AG10803 (cell line): ENCODE measurements at regions not wholly inside any gene's neighbourhood (a gene's known extent, or its start where the extent isn't known, plus 50 kb on each side); places are given as distances from the start of the nearest gene placed in this dataset.

Source experiments
- DNase-seq: peaks from one replicate; pipeline ENCODE4 v3.0.0; 2010; ENCODE audit warnings: low read depth
- H3K4me3 ChIP-seq: 2 replicates; pipeline ENCODE4 v1.5.1; 2011; ENCODE audit warnings: mild to moderate bottlenecking, low read length, control low read depth
- TF ChIP-seq, protein P1 (sequence below): conservative IDR thresholded peaks from 2 replicates; pipeline ENCODE4 v1.5.1; 2011; ENCODE audit warnings: mild to moderate bottlenecking, low read length, control low read depth, inconsistent platforms

- DNase-seq = peak; percentile 91
- TF ChIP-seq, protein P1, sequence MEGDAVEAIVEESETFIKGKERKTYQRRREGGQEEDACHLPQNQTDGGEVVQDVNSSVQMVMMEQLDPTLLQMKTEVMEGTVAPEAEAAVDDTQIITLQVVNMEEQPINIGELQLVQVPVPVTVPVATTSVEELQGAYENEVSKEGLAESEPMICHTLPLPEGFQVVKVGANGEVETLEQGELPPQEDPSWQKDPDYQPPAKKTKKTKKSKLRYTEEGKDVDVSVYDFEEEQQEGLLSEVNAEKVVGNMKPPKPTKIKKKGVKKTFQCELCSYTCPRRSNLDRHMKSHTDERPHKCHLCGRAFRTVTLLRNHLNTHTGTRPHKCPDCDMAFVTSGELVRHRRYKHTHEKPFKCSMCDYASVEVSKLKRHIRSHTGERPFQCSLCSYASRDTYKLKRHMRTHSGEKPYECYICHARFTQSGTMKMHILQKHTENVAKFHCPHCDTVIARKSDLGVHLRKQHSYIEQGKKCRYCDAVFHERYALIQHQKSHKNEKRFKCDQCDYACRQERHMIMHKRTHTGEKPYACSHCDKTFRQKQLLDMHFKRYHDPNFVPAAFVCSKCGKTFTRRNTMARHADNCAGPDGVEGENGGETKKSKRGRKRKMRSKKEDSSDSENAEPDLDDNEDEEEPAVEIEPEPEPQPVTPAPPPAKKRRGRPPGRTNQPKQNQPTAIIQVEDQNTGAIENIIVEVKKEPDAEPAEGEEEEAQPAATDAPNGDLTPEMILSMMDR = no peak
Measured at GRCh38 chr18:48488388-48488850, 50.4 kb upstream of the CTIF start.

GRCh38 chr18:48486754-48487153 is 52.1 kb upstream of the CTIF start:
- peak; percentile 77 for DNase-seq
- H3K4me3 ChIP-seq = no peak overlapping the region
- TF ChIP-seq, protein P1 = no peak

More at GRCh38 chr18:48488388-48488850, 50.4 kb upstream of the CTIF start:
- H3K4me3 ChIP-seq = no peak overlapping the region

DNA sequence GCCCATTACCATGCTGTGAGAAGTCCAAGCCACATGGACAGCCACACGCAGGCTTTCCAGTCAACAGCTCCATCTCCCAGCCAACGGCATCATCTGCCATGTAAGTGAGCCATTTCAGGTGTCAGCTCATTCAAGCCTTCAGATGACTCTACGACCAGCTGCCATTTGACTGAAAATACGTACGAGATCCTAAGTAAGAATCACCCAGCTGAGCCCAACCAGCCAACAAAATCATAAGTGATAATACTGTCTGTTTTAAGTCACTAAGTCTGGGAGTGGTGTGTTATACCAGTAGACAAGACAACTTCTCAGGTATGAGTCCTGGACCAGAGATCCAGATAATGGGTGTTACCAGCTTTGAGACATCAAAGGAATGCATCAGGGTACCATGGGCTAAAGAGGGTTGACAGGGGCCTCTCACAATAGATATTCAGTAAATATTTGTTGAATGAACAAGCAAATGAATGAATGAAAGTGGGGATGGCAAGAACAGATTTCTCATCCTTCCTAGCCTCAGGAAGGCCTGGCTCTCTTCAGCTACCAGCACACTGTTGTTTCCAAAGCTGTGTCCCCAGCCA is 52.9 kb upstream of the CTIF start:
- H3K4me3 ChIP-seq = no peak overlapping the region
- TF ChIP-seq, protein P1 = no peak
- DNase-seq = no peak

GRCh38 chr18:48481092-48481491 is 57.7 kb upstream of the CTIF start:
- H3K4me3 ChIP-seq = no peak overlapping the region
- TF ChIP-seq, protein P1 = no peak
- DNase-seq = no peak

DNA sequence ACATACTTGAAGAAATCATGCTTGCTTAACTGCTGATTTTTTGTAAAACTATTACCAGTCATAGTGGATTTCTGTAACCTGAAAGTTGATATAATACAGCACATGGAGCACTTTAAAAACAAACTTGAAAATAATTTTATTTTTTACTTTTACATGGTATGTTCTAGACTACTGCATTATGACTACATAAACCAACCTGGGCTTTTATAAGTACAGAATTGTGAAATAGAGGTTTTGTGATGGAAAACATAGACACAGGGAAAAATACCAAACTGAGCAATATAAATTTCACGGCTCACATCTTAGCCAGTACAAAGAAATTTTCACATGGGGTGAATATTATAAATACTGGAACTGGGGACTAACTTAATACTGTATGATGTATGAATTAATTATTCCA is 59.3 kb upstream of the CTIF start:
- H3K4me3 ChIP-seq = no peak overlapping the region
- no peak for DNase-seq

GRCh38 chr18:48477348-48477747 is 61.5 kb upstream of the CTIF start:
- H3K4me3 ChIP-seq = no peak overlapping the region
- TF ChIP-seq, protein P1 = no peak
- no peak for DNase-seq

More for the DNA sequence above, 59.3 kb upstream of the CTIF start:
- TF ChIP-seq, protein P1 = no peak

- H3K4me3 ChIP-seq = no peak overlapping the region
- no peak for DNase-seq
- TF ChIP-seq, protein P1 = no peak
Measured at GRCh38 chr18:48476550-48476917, 62.3 kb upstream of the CTIF start.
